SK-N-SH (cell line): ENCODE measurements at regions not wholly inside any gene's neighbourhood (a gene's known extent, or its start where the extent isn't known, plus 50 kb on each side); places are given as distances from the start of the nearest gene placed in this dataset.

ENCODE experiments used
- CTCF ChIA-PET: fragments of 300-600, 350-600 bp; formaldehyde crosslinking; extraction: SDS; loops from one replicate; lab custom pipeline; 2021; lab: Yijun Ruan, JAX
- POLR2A ChIA-PET: fragments of 350-600 bp; sonication (Branson Sonifier 250); formaldehyde crosslinking; extraction: SDS; loops from one replicate; lab custom pipeline; 2020; ENCODE audit warnings: antibody characterized with exemption, inconsistent platforms; lab: Yijun Ruan, JAX
- DNase-seq: peaks from one replicate; pipeline ENCODE4 v3.0.0; 2012
- H2AFZ ChIP-seq: fragments of 200-600 bp; sonication (generic); 2 replicates; pipeline ENCODE4 v1.8.1; 2016; ENCODE audit warnings: antibody characterized with exemption, mild to moderate bottlenecking, low read depth
- H3F3A ChIP-seq: fragments of 200-600 bp; sonication (generic); replicated peaks from 2 replicates; pipeline ENCODE3; 2016; ENCODE audit warnings: antibody characterized with exemption, mild to moderate bottlenecking; ENCODE audit not compliant: insufficient read depth
- H3K27ac ChIP-seq, 2 experiments: fragments of 200-500 bp in 1 of 2; fragments of 200-600 bp in 1 of 2; sonication (Bioruptor generic) in 1 of 2; sonication (generic), shearing (Covaris generic) in 1 of 2; 2 replicates each; pipeline versions ENCODE4 v1.5.1 to v1.6.1; 2014 to 2016; ENCODE audit warnings: low read depth in 2 of 2, inconsistent platforms in 1 of 2, low read length in 1 of 2, mild to moderate bottlenecking in 1 of 2, mixed read lengths in 1 of 2
- H3K27me3 ChIP-seq: fragments of 200-600 bp; sonication (generic), shearing (Covaris generic); 2 replicates; pipeline ENCODE4 v1.6.1; 2016; ENCODE audit warnings: mixed run types; ENCODE audit not compliant: insufficient read depth
- H3K36me3 ChIP-seq, 2 experiments: fragments of 200-500 bp in 1 of 2; fragments of 200-600 bp in 1 of 2; sonication (Bioruptor generic) in 1 of 2; sonication (generic) in 1 of 2; replicated peaks in 1 of 2; 2 replicates each; pipeline versions ENCODE3 to v1.5.1; 2014 to 2016; ENCODE audit warnings: low read length in 1 of 2, mild to moderate bottlenecking in 1 of 2; ENCODE audit not compliant: insufficient read depth in 2 of 2, control insufficient read depth in 1 of 2
- H3K4me1 ChIP-seq, 2 experiments: fragments of 200-500 bp in 1 of 2; fragments of 200-600 bp in 1 of 2; sonication (Bioruptor generic) in 1 of 2; sonication (generic), shearing (Covaris generic) in 1 of 2; 2 replicates each; pipeline versions ENCODE4 v1.5.1 to v1.6.1; 2014 to 2016; ENCODE audit warnings: low read depth in 1 of 2, low read length in 1 of 2, mixed run types in 1 of 2; ENCODE audit not compliant: insufficient read depth in 2 of 2, control insufficient read depth in 1 of 2
- H3K4me2 ChIP-seq: fragments of 200-600 bp; sonication (generic), shearing (Covaris generic); 2 replicates; pipeline ENCODE4 v1.6.1; 2017; ENCODE audit warnings: mixed run types
- H3K4me3 ChIP-seq, 2 experiments: fragments of 200-500 bp in 1 of 2; fragments of 200-600 bp in 1 of 2; sonication (Bioruptor generic) in 1 of 2; sonication (generic), shearing (Covaris generic) in 1 of 2; 2 replicates each; pipeline versions ENCODE4 v1.5.1 to v1.8.1; 2014 to 2016; ENCODE audit warnings: low read depth in 2 of 2, inconsistent platforms in 1 of 2, low read length in 1 of 2, mild to moderate bottlenecking in 1 of 2, mixed read lengths in 1 of 2, moderate library complexity in 1 of 2
- H3K79me2 ChIP-seq: fragments of 200-600 bp; sonication (generic); 2 replicates; pipeline ENCODE4 v1.8.1; 2017; ENCODE audit warnings: mild to moderate bottlenecking; ENCODE audit not compliant: insufficient read depth
- H3K9ac ChIP-seq: fragments of 200-600 bp; sonication (generic); 2 replicates; pipeline ENCODE4 v1.6.1; 2017; ENCODE audit warnings: mixed run types
- H3K9me2 ChIP-seq: fragments of 200-600 bp; sonication (generic); 2 replicates; pipeline ENCODE4 v1.6.1; 2017; ENCODE audit warnings: mixed run types
- H3K9me3 ChIP-seq: fragments of 200-600 bp; sonication (generic); 2 replicates; pipeline ENCODE4 v1.6.1; 2017; ENCODE audit warnings: mixed run types, mild to moderate bottlenecking, moderate library complexity
- H4K20me1 ChIP-seq: fragments of 200-600 bp; sonication (generic); 2 replicates; pipeline ENCODE4 v1.6.1; 2017; ENCODE audit warnings: mild to moderate bottlenecking, mixed run types; ENCODE audit not compliant: insufficient read depth
- CHD2 ChIP-seq: fragments of 150-350 bp; IDR thresholded peaks from 2 replicates; pipeline ENCODE4 v1.6.1; 2018; ENCODE audit warnings: low read length; ENCODE audit not compliant: partially characterized antibody
- FOSL2 ChIP-seq: IDR thresholded peaks from 2 replicates; pipeline ENCODE4 v1.4.0; 2012; ENCODE audit warnings: low read depth, mild to moderate bottlenecking, moderate library complexity, borderline replicate concordance
- FOXM1 ChIP-seq: IDR thresholded peaks from 2 replicates; pipeline ENCODE4 v1.4.0; 2012; ENCODE audit warnings: low read depth, mild to moderate bottlenecking
- IRF3 ChIP-seq: fragments of 150-350 bp; IDR thresholded peaks from 2 replicates; pipeline ENCODE4 v1.6.1; 2016; ENCODE audit warnings: mild to moderate bottlenecking, low read depth, low read length
- MXI1 ChIP-seq: IDR thresholded peaks from 2 replicates; pipeline ENCODE4 v1.6.1; 2012; ENCODE audit warnings: mild to moderate bottlenecking, low read depth, low read length, improper control_type of control experiment
- NFIC ChIP-seq: IDR thresholded peaks from 2 replicates; pipeline ENCODE4 v1.4.0; 2012; ENCODE audit warnings: borderline replicate concordance
- NRF1 ChIP-seq: IDR thresholded peaks from 2 replicates; pipeline ENCODE4 v1.6.1; 2012; ENCODE audit warnings: low read depth, mild to moderate bottlenecking, low read length
- RAD21 ChIP-seq: IDR thresholded peaks from 2 replicates; pipeline ENCODE4 v1.6.1; 2012; ENCODE audit warnings: mild to moderate bottlenecking, low read length
- RCOR1 ChIP-seq: fragments of 150-350 bp; IDR thresholded peaks from 2 replicates; pipeline ENCODE4 v1.6.1; 2017; ENCODE audit warnings: antibody characterized with exemption, low read length
- REST ChIP-seq: IDR thresholded peaks from 2 replicates; pipeline ENCODE4 v1.6.1; 2012; ENCODE audit warnings: mild to moderate bottlenecking, low read depth, low read length, moderate library complexity
- RXRA ChIP-seq: IDR thresholded peaks from 2 replicates; pipeline ENCODE4 v1.4.0; 2012; ENCODE audit warnings: low read depth, mild to moderate bottlenecking, borderline replicate concordance
- SIN3A ChIP-seq: IDR thresholded peaks from 2 replicates; pipeline ENCODE4 v1.6.1; 2012; ENCODE audit warnings: low read depth, mild to moderate bottlenecking, low read length, moderate library complexity, borderline replicate concordance
- SMC3 ChIP-seq: IDR thresholded peaks from 2 replicates; pipeline ENCODE4 v1.6.1; 2012; ENCODE audit warnings: low read depth, low read length, improper control_type of control experiment
- TCF12 ChIP-seq: IDR thresholded peaks from 2 replicates; pipeline ENCODE4 v1.4.0; 2012
- TEAD4 ChIP-seq: IDR thresholded peaks from 2 replicates; pipeline ENCODE4 v1.4.0; 2012; ENCODE audit warnings: mild to moderate bottlenecking, borderline replicate concordance; ENCODE audit not compliant: insufficient read depth
- USF1 ChIP-seq: IDR thresholded peaks from 2 replicates; pipeline ENCODE4 v1.4.0; 2012; ENCODE audit warnings: low read depth, borderline replicate concordance
- USF2 ChIP-seq: fragments of 150-350 bp; IDR thresholded peaks from 2 replicates; pipeline ENCODE4 v1.6.1; 2017; ENCODE audit warnings: antibody characterized with exemption, low read length, low read depth, borderline replicate concordance
- ZBTB33 ChIP-seq: IDR thresholded peaks from 2 replicates; pipeline ENCODE4 v1.4.0; 2012; ENCODE audit warnings: low read depth, borderline replicate concordance
- WGBS: methylation state at CpG from one replicate; pipeline ENCODE4 v1.1.6; 2017; ENCODE audit warnings: low lambda C conversion rate; 5-methylcytosine and 5-hydroxymethylcytosine counted together

GRCh38 chr10:65149878-65150277 is 1628.7 kb downstream of the REEP3 start (continued):
- TF ChIP-seq ZBTB33: no peak
- TF ChIP-seq FOSL2: no peak
- TF ChIP-seq RAD21: no peak
- TF ChIP-seq USF1: no peak
- TF ChIP-seq RCOR1: no peak
- no peak for TF ChIP-seq SMC3
- no peak for TF ChIP-seq MXI1
- TF ChIP-seq, all 33 proteins: peak for 0

- Histone ChIP-seq H3F3A (no peaks in the 10 kb centered on the region), H3K4me1 (no peaks in the 10 kb centered on the region), H2AFZ (no peak overlapping the region), H3K9me2 (no peaks in the 10 kb centered on the region), H3K36me3 (no peaks in the 10 kb centered on the region), H3K9me3 (no peaks in the 10 kb centered on the region), H3K9ac (no peak overlapping the region), H3K79me2 (no peaks in the 10 kb centered on the region), H3K27me3 (no peaks in the 10 kb centered on the region), H3K4me3 (no peak overlapping the region), H4K20me1 (no peaks in the 10 kb centered on the region), H3K27ac (no peak overlapping the region), H3K4me2 (no peak overlapping the region)
- WGBS: 41% methylated on average over 4 of the region's 4 CpGs
- TF ChIP-seq SIN3A (no peak), USF2 (no peak), FOXM1 (no peak), TCF12 (no peak), RCOR1 (no peak), MXI1 (no peak), NRF1 (no peak), TEAD4 (no peak), NFIC (no peak), SMC3 (no peak)
- CTCF ChIA-PET: no interaction called here
- DNase-seq: no peak
- POLR2A ChIA-PET: no interaction called here
These were observed 1645.1 kb downstream of the REEP3 start for GRCh38 chr10:65166272-65166671.

GRCh38 chr10:65172249-65172648 is 1651.0 kb downstream of the REEP3 start:
- H2AFZ ChIP-seq: no peak overlapping the region
- ChIA-PET POLR2A (no interaction called here), CTCF (no interaction called here)
- H3K4me2 ChIP-seq: no peak overlapping the region
- no peaks in the 10 kb centered on the region for H3F3A ChIP-seq
- H3K79me2 ChIP-seq: no peaks in the 10 kb centered on the region
- H4K20me1 ChIP-seq: no peaks in the 10 kb centered on the region
- H3K36me3 ChIP-seq: no peaks in the 10 kb centered on the region
- no peak overlapping the region for H3K27ac ChIP-seq
- H3K4me3 ChIP-seq: no peak overlapping the region
- H3K9ac ChIP-seq: no peak overlapping the region
- H3K4me1 ChIP-seq: no peaks in the 10 kb centered on the region
- DNase-seq: no peak
- H3K27me3 ChIP-seq: no peaks in the 10 kb centered on the region
- WGBS: 47% methylated on average over 2 of the region's 2 CpGs
- H3K9me3 ChIP-seq: no peaks in the 10 kb centered on the region
- no peaks in the 10 kb centered on the region for H3K9me2 ChIP-seq
- TF ChIP-seq REST: no peak
- TF ChIP-seq CHD2: no peak
- TF ChIP-seq TEAD4: no peak
- TF ChIP-seq RXRA: no peak
- TF ChIP-seq RCOR1: no peak
- TF ChIP-seq IRF3: no peak
